Skeletal muscle satellite cell (primary cell): ENCODE measurements at regions not wholly inside any gene's neighbourhood (a gene's known extent, or its start where the extent isn't known, plus 50 kb on each side); places are given as distances from the start of the nearest gene placed in this dataset.

Experiments used
- H3K27me3 ChIP-seq: 2 replicates; pipeline ENCODE4 v1.7.0; 2013; ENCODE audit warnings: low read length; ENCODE audit not compliant: control insufficient read depth, insufficient read depth
- H3K36me3 ChIP-seq: 2 replicates; pipeline ENCODE4 v1.7.0; 2013; ENCODE audit warnings: mild to moderate bottlenecking, control low read depth, low read length; ENCODE audit not compliant: insufficient read depth
- H3K4me1 ChIP-seq: 2 replicates; pipeline ENCODE4 v1.7.0; 2013; ENCODE audit warnings: low read length; ENCODE audit not compliant: control insufficient read depth, insufficient read depth
- H3K4me2 ChIP-seq: 2 replicates; pipeline ENCODE4 v1.7.0; 2013; ENCODE audit warnings: mild to moderate bottlenecking, low read length
- H3K4me3 ChIP-seq: 2 replicates; pipeline ENCODE4 v1.7.0; 2013; ENCODE audit warnings: low read length
- H3K9ac ChIP-seq: 2 replicates; pipeline ENCODE4 v1.7.0; 2013; ENCODE audit warnings: mild to moderate bottlenecking, low read depth, low read length, moderate library complexity
- H3K9me3 ChIP-seq: replicated peaks from 2 replicates; pipeline ENCODE4 v1.7.0; 2013; ENCODE audit warnings: mild to moderate bottlenecking, control low read depth, low read length

DNA sequence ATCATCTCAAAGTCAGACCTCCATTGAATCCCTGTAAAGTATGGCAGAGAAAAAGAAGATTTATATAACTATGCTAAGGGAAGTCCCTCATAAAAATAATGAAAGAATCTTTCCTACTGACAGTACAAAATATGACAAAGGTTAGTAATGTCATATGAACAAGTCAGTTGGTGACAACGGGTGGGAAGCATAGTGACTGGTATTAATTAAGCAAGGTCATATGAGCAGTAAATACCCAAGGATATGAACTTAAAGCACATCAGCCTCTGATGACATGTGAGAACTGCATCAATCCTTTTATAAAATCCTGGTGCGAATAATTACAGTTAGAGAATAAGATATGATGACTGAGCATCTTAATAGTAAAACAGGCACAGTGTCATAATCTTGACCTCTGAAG is 364.8 kb upstream of the GALNTL6 start:
- H3K4me1 ChIP-seq = no peaks in the 10 kb centered on the region
- no peaks in the 10 kb centered on the region for H3K9me3 ChIP-seq
- no peak overlapping the region for H3K4me2 ChIP-seq
- no peaks in the 10 kb centered on the region for H3K36me3 ChIP-seq
- H3K9ac ChIP-seq = no peak overlapping the region
- H3K27me3 ChIP-seq = no peaks in the 10 kb centered on the region
- H3K4me3 ChIP-seq = no peak overlapping the region

DNA sequence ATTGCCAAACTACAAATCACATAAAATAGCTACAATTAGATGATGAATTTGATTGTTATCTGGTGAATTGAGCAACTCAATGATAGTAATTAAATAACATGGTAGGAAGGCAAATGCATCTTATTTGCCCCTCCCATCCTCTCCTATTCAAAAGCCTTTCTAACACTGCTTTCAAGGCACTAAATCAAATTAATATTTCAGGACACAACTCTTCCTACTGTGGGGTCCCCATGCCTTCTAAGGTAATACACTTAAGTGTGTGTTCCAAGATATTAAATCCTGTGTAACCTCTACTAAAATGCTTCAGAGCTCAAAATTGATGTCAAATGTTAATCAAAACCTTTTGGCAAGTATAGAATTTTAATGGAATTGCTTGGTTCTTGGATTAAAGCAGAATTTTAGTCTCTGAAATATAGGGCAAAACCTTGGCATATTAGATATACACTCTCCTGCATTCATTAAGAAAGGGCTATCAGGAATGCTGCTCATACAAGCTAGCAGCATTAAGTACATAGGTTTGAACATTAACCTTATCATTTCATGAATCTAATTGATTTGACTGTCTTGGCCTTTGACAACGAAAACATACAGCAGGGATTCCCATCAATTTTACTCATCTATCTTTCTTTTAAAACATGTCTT is 371.8 kb upstream of the GALNTL6 start:
- H3K4me3 ChIP-seq = no peak overlapping the region
- no peaks in the 10 kb centered on the region for H3K27me3 ChIP-seq
- H3K4me1 ChIP-seq = no peaks in the 10 kb centered on the region
- no peaks in the 10 kb centered on the region for H3K36me3 ChIP-seq
- no peak overlapping the region for H3K4me2 ChIP-seq
- H3K9ac ChIP-seq = no peak overlapping the region
- H3K9me3 ChIP-seq = no peaks in the 10 kb centered on the region

DNA sequence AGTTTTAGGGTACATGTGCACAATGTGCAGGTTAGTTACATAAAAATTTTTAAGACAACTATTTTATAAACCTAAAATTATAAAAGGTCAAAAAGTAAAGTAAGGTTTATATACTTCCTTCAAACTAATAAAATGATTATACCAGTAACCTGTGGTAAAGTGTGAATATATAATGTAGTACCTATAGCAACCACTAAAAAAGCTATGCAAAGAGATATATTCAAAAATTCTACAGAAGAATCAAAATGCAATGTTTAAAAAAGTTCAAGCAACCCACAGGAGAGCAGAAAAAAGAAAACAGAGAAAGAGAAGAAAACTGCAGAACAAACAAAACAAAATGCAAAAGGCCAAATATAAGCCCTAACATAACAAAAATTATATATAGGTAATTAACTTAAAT is 379.5 kb upstream of the GALNTL6 start:
- H3K4me1 ChIP-seq = no peaks in the 10 kb centered on the region
- no peaks in the 10 kb centered on the region for H3K36me3 ChIP-seq
- no peak overlapping the region for H3K4me3 ChIP-seq
- H3K9ac ChIP-seq = no peak overlapping the region
- H3K4me2 ChIP-seq = no peak overlapping the region
- H3K27me3 ChIP-seq = no peaks in the 10 kb centered on the region
- H3K9me3 ChIP-seq = peaks cover 4% of the 10 kb centered on the region

DNA sequence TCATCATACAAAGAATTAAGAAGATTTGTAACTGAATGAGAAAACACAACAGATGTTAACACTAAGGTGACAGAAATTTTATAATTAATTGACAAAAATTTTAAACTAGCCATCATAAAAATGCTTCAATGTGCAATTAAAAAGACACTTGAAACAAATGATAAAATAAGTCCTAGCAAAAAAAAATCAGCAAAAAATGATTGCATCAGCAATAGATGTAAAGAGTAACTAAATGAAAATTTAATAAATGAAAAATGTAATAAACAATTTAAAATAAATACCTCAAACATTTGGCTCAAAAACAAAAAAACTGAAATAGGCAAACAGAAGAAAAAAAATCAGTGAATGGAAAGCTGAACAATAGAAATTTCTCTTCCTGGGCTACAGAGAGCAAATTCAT is 380.7 kb upstream of the GALNTL6 start:
- Histone ChIP-seq H3K4me3 (no peak overlapping the region), H3K4me2 (no peak overlapping the region), H3K9ac (no peak overlapping the region), H3K36me3 (no peaks in the 10 kb centered on the region), H3K9me3 (peaks cover 4% of the 10 kb centered on the region), H3K4me1 (no peaks in the 10 kb centered on the region), H3K27me3 (no peaks in the 10 kb centered on the region)

DNA sequence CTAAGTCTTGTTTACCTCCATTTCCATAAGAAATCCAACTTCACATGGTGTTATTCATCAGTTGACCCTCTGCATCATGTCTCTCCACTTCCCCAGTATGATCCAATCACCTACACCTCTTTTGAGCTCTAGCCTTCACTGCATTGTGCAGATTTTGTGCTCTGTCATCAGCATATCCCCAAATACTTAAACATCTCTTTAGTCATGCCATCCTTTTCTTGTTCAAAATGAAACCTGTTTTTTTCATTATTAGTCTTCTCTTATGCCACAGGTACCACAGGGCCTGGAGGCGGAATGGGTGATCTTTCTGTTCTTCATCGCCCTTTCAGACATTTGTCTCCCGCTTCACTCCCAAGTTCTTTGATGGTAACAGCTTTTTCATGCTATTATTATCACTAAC is 382.7 kb upstream of the GALNTL6 start:
- Histone ChIP-seq H3K36me3 (no peaks in the 10 kb centered on the region), H3K4me2 (no peak overlapping the region), H3K9me3 (peaks cover 4% of the 10 kb centered on the region), H3K9ac (no peak overlapping the region), H3K4me3 (no peak overlapping the region), H3K4me1 (no peaks in the 10 kb centered on the region), H3K27me3 (no peaks in the 10 kb centered on the region)

DNA sequence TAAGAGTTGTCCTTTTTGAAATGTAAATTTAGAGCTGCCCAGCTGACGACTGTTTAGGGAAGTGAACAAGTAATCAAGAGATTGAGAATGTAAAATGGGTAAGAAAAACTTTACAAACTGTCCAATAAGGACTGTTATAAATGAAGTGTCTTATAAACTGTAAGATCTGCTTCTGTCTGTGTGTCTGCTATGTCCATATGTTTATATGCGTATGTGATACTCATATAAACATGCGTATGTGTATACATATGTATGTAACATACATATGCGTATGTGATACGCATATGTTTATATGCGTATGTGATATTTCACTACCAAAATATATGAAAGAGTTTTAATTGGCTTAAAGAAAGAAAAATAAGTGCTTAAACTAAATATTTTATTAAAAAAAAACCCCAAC is 416.0 kb upstream of the GALNTL6 start:
- H3K4me1 ChIP-seq = no peaks in the 10 kb centered on the region
- no peak overlapping the region for H3K9ac ChIP-seq
- H3K9me3 ChIP-seq = peaks cover 3% of the 10 kb centered on the region
- no peak overlapping the region for H3K4me3 ChIP-seq
- no peaks in the 10 kb centered on the region for H3K36me3 ChIP-seq
- H3K27me3 ChIP-seq = no peaks in the 10 kb centered on the region
- H3K4me2 ChIP-seq = no peak overlapping the region

DNA sequence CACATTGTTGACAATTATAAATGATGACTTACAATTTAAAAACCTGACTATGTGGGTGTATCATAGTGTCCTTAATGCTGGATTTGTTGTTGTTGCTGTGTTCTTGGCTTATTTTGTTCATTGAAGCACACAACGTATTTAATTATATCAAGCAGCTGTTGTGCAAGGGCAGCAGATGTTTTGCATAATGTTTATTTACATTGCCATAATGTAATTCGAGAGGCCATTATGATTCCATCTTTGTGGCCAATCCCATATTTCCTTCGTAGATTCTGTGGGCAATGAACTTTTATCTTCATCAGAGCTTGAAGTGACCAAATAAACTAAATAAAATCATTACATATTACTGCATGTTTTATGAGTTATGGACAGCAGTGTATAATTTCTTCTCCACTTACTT is 422.6 kb upstream of the GALNTL6 start:
- Histone ChIP-seq H3K9ac (no peak overlapping the region), H3K9me3 (no peaks in the 10 kb centered on the region), H3K4me1 (no peaks in the 10 kb centered on the region), H3K36me3 (no peaks in the 10 kb centered on the region), H3K4me3 (no peak overlapping the region), H3K4me2 (no peak overlapping the region), H3K27me3 (no peaks in the 10 kb centered on the region)

DNA sequence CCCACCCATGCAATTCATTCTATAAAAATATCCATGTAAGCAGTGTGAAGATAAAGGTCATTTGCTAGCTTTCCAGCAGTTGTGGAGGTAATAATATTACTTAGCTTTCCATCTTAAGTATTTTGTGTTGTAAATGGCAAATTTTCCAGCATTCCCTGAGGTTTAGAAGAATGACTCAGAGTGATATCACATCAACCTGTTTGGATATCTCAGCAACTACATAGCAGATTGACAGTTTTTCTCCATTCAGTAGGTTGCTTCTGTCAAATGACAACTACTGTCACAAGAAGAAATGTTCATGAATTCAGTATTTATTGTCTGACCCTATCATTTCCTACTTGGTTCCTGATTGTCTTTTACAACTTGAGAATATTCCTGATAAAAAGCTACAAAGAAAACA is 434.9 kb upstream of the GALNTL6 start:
- Histone ChIP-seq H3K4me1 (no peaks in the 10 kb centered on the region), H3K9ac (no peak overlapping the region), H3K4me2 (no peak overlapping the region), H3K9me3 (no peaks in the 10 kb centered on the region), H3K36me3 (no peaks in the 10 kb centered on the region), H3K4me3 (no peak overlapping the region), H3K27me3 (no peaks in the 10 kb centered on the region)

DNA sequence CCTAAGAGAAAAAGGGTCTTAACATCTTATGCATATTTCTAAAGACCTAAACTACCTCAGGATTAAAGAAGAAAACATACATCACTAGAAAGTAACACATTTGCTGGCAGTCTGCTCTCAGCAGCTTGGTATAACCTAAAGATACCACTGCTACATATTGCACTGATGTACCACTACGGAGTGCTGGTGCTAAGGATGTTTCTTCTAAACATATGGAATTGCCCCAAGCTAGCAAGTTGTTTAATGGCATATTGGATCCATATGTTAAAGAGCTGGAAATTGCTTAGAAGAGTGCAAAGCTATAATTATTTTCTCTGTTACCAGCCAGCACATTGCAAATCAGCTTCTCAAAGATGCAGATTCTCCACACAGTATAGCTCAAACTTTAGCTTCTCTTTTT is 436.5 kb upstream of the GALNTL6 start:
- Histone ChIP-seq H3K9me3 (no peaks in the 10 kb centered on the region), H3K27me3 (no peaks in the 10 kb centered on the region), H3K4me3 (no peak overlapping the region), H3K4me2 (no peak overlapping the region), H3K36me3 (no peaks in the 10 kb centered on the region), H3K4me1 (no peaks in the 10 kb centered on the region), H3K9ac (no peak overlapping the region)

DNA sequence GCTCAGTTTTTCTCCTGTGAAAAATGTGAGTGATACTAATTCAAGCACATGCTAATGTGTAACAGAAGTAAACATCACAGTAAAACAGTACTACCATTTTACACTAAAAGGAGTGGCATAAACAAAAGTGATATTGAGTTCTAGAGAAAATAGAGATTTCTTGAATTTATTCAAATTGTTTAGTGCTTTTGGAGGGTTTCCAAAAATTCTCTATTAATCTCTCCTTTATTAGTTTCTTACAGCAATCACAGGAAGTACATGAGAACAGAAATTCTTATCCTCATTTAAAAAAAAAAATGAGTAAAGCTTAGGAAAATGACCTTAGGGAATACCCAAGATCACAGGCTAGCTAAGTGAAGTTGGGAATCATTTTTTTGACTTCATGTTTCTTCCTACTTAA is 459.7 kb upstream of the GALNTL6 start:
- no peaks in the 10 kb centered on the region for H3K27me3 ChIP-seq
- H3K9ac ChIP-seq = no peak overlapping the region
- no peak overlapping the region for H3K4me2 ChIP-seq
- H3K4me3 ChIP-seq = no peak overlapping the region
- no peaks in the 10 kb centered on the region for H3K4me1 ChIP-seq
- H3K36me3 ChIP-seq = no peaks in the 10 kb centered on the region
- H3K9me3 ChIP-seq = peaks cover 3% of the 10 kb centered on the region

DNA sequence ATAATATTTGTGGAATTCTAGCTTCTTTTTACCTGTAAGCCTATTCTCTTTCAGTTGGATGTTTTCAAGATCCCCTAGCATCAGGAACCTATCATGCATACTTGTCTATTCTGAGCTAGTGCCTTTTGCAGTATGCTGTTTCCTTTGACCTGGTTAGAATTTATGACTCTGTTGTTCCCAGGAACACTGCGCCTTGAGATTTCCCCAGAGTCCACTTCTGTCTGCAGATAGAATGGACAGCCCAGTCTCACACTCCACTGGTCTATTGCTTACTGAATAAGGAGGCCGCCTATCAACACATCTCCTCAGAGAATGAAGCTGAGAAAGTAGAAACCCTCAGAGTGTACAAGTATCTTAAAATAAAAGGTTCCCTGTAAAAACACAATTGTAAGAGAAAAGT is 465.1 kb upstream of the GALNTL6 start:
- H3K36me3 ChIP-seq = no peaks in the 10 kb centered on the region

DNA sequence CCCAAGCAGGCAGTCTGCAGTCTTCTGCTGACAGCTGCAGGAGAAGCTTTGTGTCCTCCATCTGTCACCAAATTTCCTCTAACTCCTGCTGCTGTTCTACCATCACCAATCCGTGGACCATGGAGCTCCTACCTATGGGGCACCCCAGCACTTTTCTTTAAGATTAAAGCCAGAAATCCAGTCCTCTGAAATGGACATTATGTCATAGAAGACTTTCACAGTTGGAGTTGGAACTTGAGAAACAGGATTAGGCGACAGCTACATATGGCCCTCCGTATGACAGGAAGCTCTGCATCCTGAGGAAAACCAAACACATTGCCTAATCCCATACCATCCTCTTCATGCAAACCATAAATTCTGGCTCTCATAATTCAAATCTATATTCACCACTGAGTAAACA is 470.6 kb upstream of the GALNTL6 start:
- no peak overlapping the region for H3K4me3 ChIP-seq
- no peaks in the 10 kb centered on the region for H3K4me1 ChIP-seq
- no peak overlapping the region for H3K4me2 ChIP-seq
- H3K9ac ChIP-seq = no peak overlapping the region
- H3K27me3 ChIP-seq = no peaks in the 10 kb centered on the region
- peaks cover 1% of the 10 kb centered on the region for H3K9me3 ChIP-seq
- no peaks in the 10 kb centered on the region for H3K36me3 ChIP-seq

More for the DNA sequence above, 465.1 kb upstream of the GALNTL6 start:
- Histone ChIP-seq H3K4me1 (no peaks in the 10 kb centered on the region), H3K4me3 (no peak overlapping the region), H3K4me2 (no peak overlapping the region), H3K9me3 (peaks cover 4% of the 10 kb centered on the region), H3K27me3 (no peaks in the 10 kb centered on the region), H3K9ac (no peak overlapping the region)
